ENCODE measurements at regions not wholly inside any gene's neighbourhood (a gene's known extent, or its start where the extent isn't known, plus 50 kb on each side); places are given as distances from the start of the nearest gene placed in this dataset.

GRCh38 chr1:59113876-59114457 is 182.9 kb upstream of the FGGY start:
- no peak overlapping the region for H3K4me3 ChIP-seq (ENCODE audit: low read depth, low read length)
- H3K27ac ChIP-seq (ENCODE audit: low read depth, low read length) = no peak overlapping the region
- no peaks in the 10 kb centered on the region for H3K9me3 ChIP-seq (ENCODE audit: control insufficient read depth, insufficient read depth, low read length)
- no peak for DNase-seq (ENCODE audit: low read depth, low spot score)
- ChIA-PET POLR2A (no interaction called here), CTCF (no interaction called here)
- TF ChIP-seq CTCF (IDR thresholded peaks at IDR 0.05; ENCODE audit: low read depth, low read length) = no peak
- no peaks in the 10 kb centered on the region for H3K27me3 ChIP-seq (ENCODE audit: control insufficient read depth, insufficient read depth, low read length)

DNA sequence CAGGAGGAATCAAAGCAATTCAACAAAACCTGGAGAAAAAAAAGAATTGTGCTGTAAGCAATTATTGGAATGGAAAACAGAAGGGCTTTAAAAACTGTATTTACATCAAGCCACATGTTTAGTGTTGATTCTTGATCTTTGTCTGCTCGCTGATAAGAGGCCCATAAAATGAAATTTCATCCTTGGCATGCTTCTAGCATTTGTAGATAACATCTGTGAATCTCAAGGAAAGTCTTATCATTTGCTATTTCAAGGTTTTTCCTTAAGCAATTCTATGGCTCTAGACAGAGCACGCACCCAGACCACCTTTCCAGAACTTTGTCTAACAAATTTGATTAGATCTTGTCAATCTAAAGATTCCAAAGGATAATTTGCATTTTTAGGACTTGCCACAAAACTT is 181.0 kb upstream of the FGGY start:
- no peak overlapping the region for H3K4me3 ChIP-seq (ENCODE audit: low read depth, low read length)
- TF ChIP-seq CTCF (IDR thresholded peaks at IDR 0.05; ENCODE audit: low read depth, low read length) = no peak
- no peak overlapping the region for H3K27ac ChIP-seq (ENCODE audit: low read depth, low read length)
- no peaks in the 10 kb centered on the region for H3K27me3 ChIP-seq (ENCODE audit: control insufficient read depth, insufficient read depth, low read length)
- no peak for DNase-seq (ENCODE audit: low read depth, low spot score)
- no peaks in the 10 kb centered on the region for H3K9me3 ChIP-seq (ENCODE audit: control insufficient read depth, insufficient read depth, low read length)
- ChIA-PET CTCF (no interaction called here), POLR2A (no interaction called here)

GRCh38 chr1:59116920-59117542 is 179.9 kb upstream of the FGGY start:
- TF ChIP-seq CTCF (IDR thresholded peaks at IDR 0.05; ENCODE audit: low read depth, low read length) = no peak
- Histone ChIP-seq H3K9me3 (ENCODE audit: control insufficient read depth, insufficient read depth, low read length) (no peaks in the 10 kb centered on the region), H3K27me3 (ENCODE audit: control insufficient read depth, insufficient read depth, low read length) (no peaks in the 10 kb centered on the region), H3K27ac (ENCODE audit: low read depth, low read length) (no peak overlapping the region), H3K4me3 (ENCODE audit: low read depth, low read length) (no peak overlapping the region)
- POLR2A ChIA-PET = no interaction called here
- CTCF ChIA-PET = no interaction called here
- DNase-seq (ENCODE audit: low read depth, low spot score) = no peak

DNA sequence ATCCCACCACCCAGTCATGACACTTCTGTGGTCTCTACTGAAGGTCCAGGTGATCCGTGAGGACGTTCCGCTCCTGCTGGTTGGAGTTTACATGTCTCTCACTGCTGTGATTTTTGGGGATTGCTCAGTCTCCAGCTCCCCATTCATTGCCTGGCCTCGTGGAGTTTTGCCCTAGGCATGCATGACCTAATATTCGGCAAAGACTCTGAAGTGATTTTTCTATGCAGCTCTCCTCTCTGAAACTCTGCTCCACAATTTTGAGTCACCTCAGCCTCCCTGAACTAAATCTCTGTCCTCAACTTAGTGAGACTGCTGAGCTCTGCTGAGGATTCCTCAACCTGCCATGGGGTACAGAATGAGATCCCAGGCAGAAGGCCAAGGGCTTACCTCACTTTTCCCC is 174.4 kb upstream of the FGGY start:
- Histone ChIP-seq H3K27ac (ENCODE audit: low read depth, low read length) (no peak overlapping the region), H3K4me3 (ENCODE audit: low read depth, low read length) (no peak overlapping the region), H3K9me3 (ENCODE audit: control insufficient read depth, insufficient read depth, low read length) (no peaks in the 10 kb centered on the region), H3K27me3 (ENCODE audit: control insufficient read depth, insufficient read depth, low read length) (no peaks in the 10 kb centered on the region)
- ChIA-PET CTCF (interaction anchor here (1.4 kb wide), 1 partner anchor 39 kb away, joined by 3 read pairs; no protein-coding TSS in a partner anchor), POLR2A (no interaction called here)
- no peak for TF ChIP-seq CTCF (IDR thresholded peaks at IDR 0.05; ENCODE audit: low read depth, low read length)
- no peak for DNase-seq (ENCODE audit: low read depth, low spot score)

DNA sequence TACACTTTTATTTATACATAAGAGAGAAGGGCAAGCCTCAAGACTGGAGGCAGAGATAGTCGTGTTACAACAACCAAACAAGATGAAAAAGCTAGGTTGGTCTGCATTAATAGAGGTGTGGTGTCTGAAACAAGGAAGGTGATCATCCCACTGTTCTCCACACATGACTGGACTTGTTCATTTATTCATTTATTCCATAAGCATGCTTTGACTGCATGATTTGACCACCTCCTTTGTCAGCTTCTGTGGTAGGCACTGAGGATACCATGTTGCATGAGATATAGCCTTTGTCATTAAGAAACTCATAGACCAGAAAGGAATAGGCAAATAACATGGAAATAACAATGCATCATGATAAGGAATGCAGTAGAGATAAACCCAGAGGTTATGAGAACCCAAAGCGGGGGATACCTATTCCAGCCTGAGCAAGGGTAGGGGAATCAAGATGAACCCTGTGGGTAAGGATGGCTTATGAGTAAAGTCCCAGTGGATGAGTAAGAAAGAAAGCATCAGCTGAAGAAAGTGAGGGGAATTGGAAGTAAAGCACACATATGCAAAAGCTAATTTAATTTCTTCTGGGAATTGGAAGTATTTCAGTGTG is 173.7 kb upstream of the FGGY start:
- Histone ChIP-seq H3K9me3 (ENCODE audit: control insufficient read depth, insufficient read depth, low read length) (no peaks in the 10 kb centered on the region), H3K4me3 (ENCODE audit: low read depth, low read length) (no peak overlapping the region), H3K27me3 (ENCODE audit: control insufficient read depth, insufficient read depth, low read length) (no peaks in the 10 kb centered on the region), H3K27ac (ENCODE audit: low read depth, low read length) (no peak overlapping the region)
- ChIA-PET POLR2A (no interaction called here), CTCF (interaction anchor here (1.6 kb wide), 1 partner anchor 576 kb away, joined by 3 read pairs; no protein-coding TSS in a partner anchor)
- no peak for TF ChIP-seq CTCF (IDR thresholded peaks at IDR 0.05; ENCODE audit: low read depth, low read length)
- DNase-seq (ENCODE audit: low read depth, low spot score) = no peak

Measured in AG04450 (cell line).